ENCODE measurements at regions not wholly inside any gene's neighbourhood (a gene's known extent, or its start where the extent isn't known, plus 50 kb on each side); places are given as distances from the start of the nearest gene placed in this dataset.

GRCh38 chr1:221795380-221795779, 53.5 kb upstream of the DUSP10 start:
- Mint-ChIP-seq H3K4me3 (ENCODE audit: unreplicated experiment) (no peak overlapping the region), H3K9me3 (ENCODE audit: low read depth) (peaks cover 13% of the 10 kb centered on the region), H3K4me1 (ENCODE audit: low read depth) (no peaks in the 10 kb centered on the region), H3K36me3 (ENCODE audit: low read depth) (peaks cover 2% of the 10 kb centered on the region), H3K27ac (ENCODE audit: unreplicated experiment) (no peak overlapping the region), H3K27me3 (ENCODE audit: low read depth) (peaks cover 2% of the 10 kb centered on the region)
- no peak for TF ChIP-seq CTCF (IDR thresholded peaks at IDR 0.05)
- DNase-seq (ENCODE audit: low spot score), result no peak

- H3K4me1 Mint-ChIP-seq (ENCODE audit: low read depth), result no peaks in the 10 kb centered on the region
- no peak for TF ChIP-seq CTCF (IDR thresholded peaks at IDR 0.05)
- H3K27ac Mint-ChIP-seq (ENCODE audit: unreplicated experiment), result no peak overlapping the region
- peaks cover 2% of the 10 kb centered on the region for H3K36me3 Mint-ChIP-seq (ENCODE audit: low read depth)
- DNase-seq (ENCODE audit: low spot score), result no peak
- H3K9me3 Mint-ChIP-seq (ENCODE audit: low read depth), result peaks cover 11% of the 10 kb centered on the region
- no peak overlapping the region for H3K4me3 Mint-ChIP-seq (ENCODE audit: unreplicated experiment)
- peaks cover 2% of the 10 kb centered on the region for H3K27me3 Mint-ChIP-seq (ENCODE audit: low read depth)
Measured at GRCh38 chr1:221794935-221795334, 53.0 kb upstream of the DUSP10 start.

- no peak overlapping the region for H3K4me3 Mint-ChIP-seq (ENCODE audit: unreplicated experiment)
- peaks cover 4% of the 10 kb centered on the region for H3K9me3 Mint-ChIP-seq (ENCODE audit: low read depth)
- H3K4me1 Mint-ChIP-seq (ENCODE audit: low read depth), result no peaks in the 10 kb centered on the region
- H3K27ac Mint-ChIP-seq (ENCODE audit: unreplicated experiment), result no peak overlapping the region
- TF ChIP-seq CTCF (IDR thresholded peaks at IDR 0.05), result no peak
- DNase-seq (ENCODE audit: low spot score), result no peak
- no peaks in the 10 kb centered on the region for H3K36me3 Mint-ChIP-seq (ENCODE audit: low read depth)
- H3K27me3 Mint-ChIP-seq (ENCODE audit: low read depth), result peaks cover 2% of the 10 kb centered on the region
Measured at GRCh38 chr1:221794079-221794670, 52.3 kb upstream of the DUSP10 start.

- no peak for TF ChIP-seq CTCF (IDR thresholded peaks at IDR 0.05)
- no peak overlapping the region for H3K27ac Mint-ChIP-seq (ENCODE audit: unreplicated experiment)
- DNase-seq (ENCODE audit: low spot score), result no peak
- H3K4me3 Mint-ChIP-seq (ENCODE audit: unreplicated experiment), result no peak overlapping the region
- H3K36me3 Mint-ChIP-seq (ENCODE audit: low read depth), result no peaks in the 10 kb centered on the region
- H3K9me3 Mint-ChIP-seq (ENCODE audit: low read depth), result peaks cover 3% of the 10 kb centered on the region
- H3K4me1 Mint-ChIP-seq (ENCODE audit: low read depth), result no peaks in the 10 kb centered on the region
- peaks cover 4% of the 10 kb centered on the region for H3K27me3 Mint-ChIP-seq (ENCODE audit: low read depth)
Measured at GRCh38 chr1:221793439-221794078, 51.7 kb upstream of the DUSP10 start.

GRCh38 chr1:221791846-221792245, 50.0 kb upstream of the DUSP10 start:
- peaks cover 3% of the 10 kb centered on the region for H3K9me3 Mint-ChIP-seq (ENCODE audit: low read depth)
- DNase-seq (ENCODE audit: low spot score), result no peak
- no peaks in the 10 kb centered on the region for H3K4me1 Mint-ChIP-seq (ENCODE audit: low read depth)
- H3K36me3 Mint-ChIP-seq (ENCODE audit: low read depth), result no peaks in the 10 kb centered on the region
- no peak overlapping the region for H3K27ac Mint-ChIP-seq (ENCODE audit: unreplicated experiment)
- no peak for TF ChIP-seq CTCF (IDR thresholded peaks at IDR 0.05)
- H3K4me3 Mint-ChIP-seq (ENCODE audit: unreplicated experiment), result no peak overlapping the region
- H3K27me3 Mint-ChIP-seq (ENCODE audit: low read depth), result peaks cover 4% of the 10 kb centered on the region

All from chondrocyte (in vitro differentiated cells).